GM10248 (cell line): ENCODE measurements at regions not wholly inside any gene's neighbourhood (a gene's known extent, or its start where the extent isn't known, plus 50 kb on each side); places are given as distances from the start of the nearest gene placed in this dataset.

Experiments used
- CTCF ChIA-PET: fragments of 300-600 bp; sonication (Branson Sonifier 250); formaldehyde crosslinking; extraction: SDS; loops from one replicate; lab custom pipeline; 2021; ENCODE audit warnings: antibody characterized with exemption; lab: Yijun Ruan, JAX
- POLR2A ChIA-PET: fragments of 350-650 bp; sonication (Branson Sonifier 250); formaldehyde crosslinking; extraction: SDS; loops from one replicate; lab custom pipeline; 2020; ENCODE audit warnings: antibody characterized with exemption; lab: Yijun Ruan, JAX
- DNase-seq: peaks from one replicate; pipeline ENCODE4 v3.0.0; 2012; ENCODE audit errors: extremely low spot score
- CTCF ChIP-seq: IDR thresholded peaks from 2 replicates; pipeline ENCODE4 v1.5.1; 2012; ENCODE audit warnings: mild to moderate bottlenecking, low read depth; ENCODE audit errors: extremely low read depth, missing control alignments, control extremely low read depth

GRCh38 chr12:76276499-76277151, 71.6 kb downstream of the BBS10 start:
- POLR2A ChIA-PET: no interaction called here

GRCh38 chr12:76275511-76276093, 72.6 kb downstream of the BBS10 start:
- no peak for DNase-seq
- ChIA-PET POLR2A (no interaction called here), CTCF (no interaction called here)
- no peak for TF ChIP-seq CTCF

More at GRCh38 chr12:76276499-76277151, 71.6 kb downstream of the BBS10 start:
- TF ChIP-seq CTCF: no peak
- CTCF ChIA-PET: interaction anchor here (1.4 kb wide), 1 partner anchor 8 kb away, joined by 4 read pairs; no protein-coding TSS in a partner anchor
- DNase-seq: no peak

- no peak for TF ChIP-seq CTCF
- ChIA-PET POLR2A (no interaction called here), CTCF (no interaction called here)
- no peak for DNase-seq
Observed at GRCh38 chr12:76274420-76275083, 73.7 kb downstream of the BBS10 start.

DNA sequence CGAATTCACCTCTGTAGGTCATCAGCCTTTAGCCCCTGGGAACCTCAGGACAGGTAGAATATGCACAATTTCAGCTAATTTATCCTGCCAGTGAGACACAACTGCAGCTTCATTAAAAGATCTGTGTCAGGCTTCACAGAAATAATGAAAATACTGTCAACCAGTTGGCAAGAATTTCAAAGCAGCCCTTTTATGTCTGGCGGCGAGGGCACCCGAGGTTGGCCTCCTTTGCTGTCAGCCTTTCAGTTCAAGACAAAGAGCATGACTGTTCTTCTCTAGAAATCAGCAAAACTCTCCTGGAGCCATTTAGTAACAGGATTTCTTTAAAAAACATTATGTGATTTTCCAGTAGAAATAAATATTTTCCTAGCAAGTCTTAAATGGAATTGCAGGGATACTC, 75.9 kb downstream of the BBS10 start:
- CTCF ChIA-PET: interaction anchor here (1.2 kb wide), 1 partner anchor 9 kb away, joined by 4 read pairs; no protein-coding TSS in a partner anchor
- POLR2A ChIA-PET: no interaction called here
- TF ChIP-seq CTCF: no peak
- DNase-seq: no peak

DNA sequence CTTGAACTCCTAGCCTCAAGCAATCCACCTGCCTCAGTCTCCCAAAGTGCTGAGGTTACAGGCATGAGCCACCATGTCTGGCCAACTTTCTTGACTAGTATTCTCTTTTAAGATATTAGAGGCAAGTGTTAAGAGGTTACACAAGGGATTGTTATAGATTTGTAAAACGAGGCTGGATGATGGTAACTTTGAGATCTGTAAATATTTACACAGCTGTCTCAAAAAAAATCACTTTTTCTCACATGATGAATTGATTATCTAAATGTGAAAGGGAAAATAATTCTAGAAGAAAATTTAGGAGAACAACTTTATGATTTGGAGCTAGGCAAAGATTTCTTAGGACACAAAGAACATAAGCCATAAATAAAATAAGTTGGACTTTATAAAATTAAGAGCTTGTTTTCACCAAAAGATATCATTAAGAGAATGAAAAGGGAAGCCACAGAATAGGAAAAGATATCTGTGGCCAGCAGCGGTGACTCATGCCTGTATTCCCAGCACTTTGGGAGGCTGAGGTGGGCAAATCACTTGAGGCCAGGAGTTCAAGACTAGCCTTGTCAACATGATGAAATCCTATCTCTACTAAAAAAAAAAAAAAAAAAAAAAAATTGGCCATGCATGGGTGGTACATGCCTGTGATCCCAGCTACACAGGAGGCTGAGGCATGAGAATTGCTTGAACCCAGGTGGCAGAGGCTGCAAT, 77.4 kb downstream of the BBS10 start:
- CTCF ChIA-PET: interaction anchor here (1.2 to 1.5 kb wide), 3 partner anchors 39 to 57 kb away, joined by 3 read pairs; no protein-coding TSS in a partner anchor

More for the DNA sequence above, 77.4 kb downstream of the BBS10 start:
- POLR2A ChIA-PET: no interaction called here
- no peak for DNase-seq
- no peak for TF ChIP-seq CTCF
